ENCODE measurements at regions not wholly inside any gene's neighbourhood (a gene's known extent, or its start where the extent isn't known, plus 50 kb on each side); places are given as distances from the start of the nearest gene placed in this dataset.

DNA sequence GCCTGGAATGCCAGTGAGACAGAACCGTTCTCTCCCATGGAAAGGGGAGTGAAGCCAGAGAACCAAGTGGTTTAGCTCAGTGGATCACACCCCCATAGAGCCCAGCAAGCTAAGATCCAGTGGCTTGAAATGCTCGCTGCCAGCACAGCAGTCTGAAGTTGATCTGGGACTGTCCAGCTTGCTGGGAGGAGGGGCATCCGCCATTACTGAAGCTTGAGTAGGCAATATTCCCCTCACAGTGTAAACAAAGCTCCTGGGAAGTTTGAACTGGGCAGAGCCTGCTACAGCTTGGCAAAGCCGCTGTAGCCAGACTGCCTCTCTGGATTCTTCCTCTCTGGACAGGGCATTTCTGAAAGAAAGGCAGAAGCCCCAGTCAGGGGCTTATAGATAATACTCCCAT, 374.3 kb upstream of the DCN start:
- Histone ChIP-seq H3K27me3 (replicated peaks in 1 of 2; ENCODE audit: control insufficient read depth in 2 of 2, extremely low read depth in 1 of 2, insufficient read depth in 2 of 2, low read length in 1 of 2) (peaks cover 0 to 14% of the 10 kb centered on the region in 2 experiments), H3K36me3 (ENCODE audit: control insufficient read depth in 2 of 2, extremely low read depth in 1 of 2, insufficient read depth in 1 of 2, low read length in 1 of 2) (no peaks in the 10 kb centered on the region), H3K4me3 (ENCODE audit: control insufficient read depth in 1 of 2, extremely low read depth in 1 of 2, low read length in 1 of 2) (no peak overlapping the region), H3K9me3 (no peaks in the 10 kb centered on the region), H3K4me1 (ENCODE audit: control insufficient read depth in 1 of 2, extremely low read depth in 1 of 2, insufficient read depth in 2 of 2, low read length in 2 of 2) (no peaks in the 10 kb centered on the region), H3K27ac (ENCODE audit: low read length) (no peak overlapping the region)
- Mint-ChIP-seq H3K4me3 (no peak overlapping the region), H3K27ac (no peak overlapping the region), H3K36me3 (peaks cover 6% of the 10 kb centered on the region), H3K9me3 (peaks cover 12 to 15% (median 15%) of the 10 kb centered on the region in 3 donors), H3K27me3 (peaks cover 6 to 14% of the 10 kb centered on the region in 2 donors), H3K4me1 (peaks cover under 1 to 17% (median 4%) of the 10 kb centered on the region in 3 donors)
- ATAC-seq (replicated peaks in 1 of 4) (no peak), DNase-seq (no peak)
- POLR2A ChIA-PET: no interaction called here
- CTCF ChIA-PET: no interaction called here
- WGBS (ENCODE audit: insufficient coverage): 100% methylated on average over 1 of the region's 4 CpGs

DNA sequence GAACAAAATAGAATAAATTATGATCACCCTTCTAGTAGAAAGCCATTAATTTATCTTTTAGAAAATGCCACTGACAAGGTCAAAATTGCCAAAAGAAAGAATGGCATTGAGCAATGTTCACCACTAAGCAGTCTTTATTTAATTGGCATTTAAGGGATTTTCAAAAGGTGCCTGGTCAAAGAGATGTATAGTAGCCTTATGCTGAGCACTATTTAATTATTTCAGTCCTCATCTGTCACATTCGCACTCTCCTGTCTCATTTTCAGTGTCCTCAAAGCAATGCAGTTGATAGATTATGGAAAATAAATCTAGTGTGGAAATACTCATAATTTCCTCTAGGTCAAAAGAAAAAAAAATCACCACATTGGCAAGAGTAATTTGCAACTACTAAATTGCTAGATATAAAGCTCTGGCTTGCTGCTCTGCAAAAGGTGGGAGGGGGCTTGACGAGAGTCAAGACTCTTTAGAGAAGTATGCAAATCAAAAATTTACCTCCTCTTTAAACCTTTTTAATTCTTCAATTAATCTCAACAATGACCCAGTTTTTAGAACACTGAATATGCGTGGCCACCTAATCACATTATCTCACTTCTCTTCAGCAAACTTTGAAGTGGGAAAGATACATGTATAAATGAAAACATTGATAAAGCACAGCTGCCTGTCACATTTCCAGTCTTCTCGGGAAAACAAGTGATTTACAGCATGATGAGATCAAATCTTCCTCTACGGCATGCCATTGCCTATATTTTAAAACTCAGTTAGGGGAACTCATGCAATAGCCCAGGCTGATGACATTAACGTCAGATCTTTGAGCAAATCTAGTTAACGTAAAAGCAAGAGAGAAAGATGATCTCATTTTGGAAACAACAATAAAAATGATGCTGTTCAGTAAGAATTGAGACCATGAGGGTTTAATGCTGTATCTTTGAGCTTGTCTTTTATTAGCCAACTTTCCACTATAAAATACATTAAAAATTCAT, 373.1 kb upstream of the DCN start:
- Histone ChIP-seq H3K9me3 (no peaks in the 10 kb centered on the region), H3K27ac (ENCODE audit: low read length) (no peak overlapping the region), H3K4me3 (ENCODE audit: control insufficient read depth in 1 of 2, extremely low read depth in 1 of 2, low read length in 1 of 2) (no peak overlapping the region), H3K27me3 (replicated peaks in 1 of 2; ENCODE audit: control insufficient read depth in 2 of 2, extremely low read depth in 1 of 2, insufficient read depth in 2 of 2, low read length in 1 of 2) (peaks cover 0 to 14% of the 10 kb centered on the region in 2 experiments), H3K36me3 (ENCODE audit: control insufficient read depth in 2 of 2, extremely low read depth in 1 of 2, insufficient read depth in 1 of 2, low read length in 1 of 2) (no peaks in the 10 kb centered on the region), H3K4me1 (ENCODE audit: control insufficient read depth in 1 of 2, extremely low read depth in 1 of 2, insufficient read depth in 2 of 2, low read length in 2 of 2) (no peaks in the 10 kb centered on the region)
- DNase-seq (no peak), ATAC-seq (replicated peaks in 1 of 4) (no peak)
- Mint-ChIP-seq H3K27me3 (peaks cover 6 to 14% of the 10 kb centered on the region in 2 donors), H3K4me3 (no peak overlapping the region), H3K27ac (no peak overlapping the region), H3K9me3 (peaks cover 12 to 15% (median 15%) of the 10 kb centered on the region in 3 donors), H3K4me1 (peaks cover 0 to 15% (median 0%) of the 10 kb centered on the region in 3 donors), H3K36me3 (peaks cover 6% of the 10 kb centered on the region)
- CTCF ChIA-PET: no interaction called here
- WGBS (ENCODE audit: insufficient coverage): 69% methylated on average over 3 of the region's 7 CpGs
- POLR2A ChIA-PET: no interaction called here

GRCh38 chr12:91551927-91552326, 369.3 kb upstream of the DCN start:
- DNase-seq: no peak
- peaks cover 0 to 6% (median 4%) of the 10 kb centered on the region in 3 donors for H3K9me3 Mint-ChIP-seq
- Histone ChIP-seq H3K9me3 (no peaks in the 10 kb centered on the region), H3K4me3 (ENCODE audit: control insufficient read depth in 1 of 2, extremely low read depth in 1 of 2, low read length in 1 of 2) (no peak overlapping the region), H3K4me1 (ENCODE audit: control insufficient read depth in 1 of 2, extremely low read depth in 1 of 2, insufficient read depth in 2 of 2, low read length in 2 of 2) (no peaks in the 10 kb centered on the region), H3K36me3 (ENCODE audit: control insufficient read depth in 2 of 2, extremely low read depth in 1 of 2, insufficient read depth in 1 of 2, low read length in 1 of 2) (no peaks in the 10 kb centered on the region), H3K27me3 (replicated peaks in 1 of 2; ENCODE audit: control insufficient read depth in 2 of 2, extremely low read depth in 1 of 2, insufficient read depth in 2 of 2, low read length in 1 of 2) (peaks cover 0 to 9% of the 10 kb centered on the region in 2 experiments), H3K27ac (ENCODE audit: low read length) (no peak overlapping the region)
- ATAC-seq (replicated peaks in 1 of 4): no peak
- H3K4me3 Mint-ChIP-seq: no peak overlapping the region
- peaks cover 0 to 8% (median 0%) of the 10 kb centered on the region in 3 donors for H3K4me1 Mint-ChIP-seq
- POLR2A ChIA-PET: no interaction called here
- H3K27me3 Mint-ChIP-seq: peaks cover 9 to 18% of the 10 kb centered on the region in 2 donors
- H3K36me3 Mint-ChIP-seq: no peaks in the 10 kb centered on the region
- CTCF ChIA-PET: no interaction called here
- 69% methylated on average over 6 of the region's 8 CpGs for WGBS (ENCODE audit: insufficient coverage)
- no peak overlapping the region for H3K27ac Mint-ChIP-seq

GRCh38 chr12:91551242-91551641, 368.6 kb upstream of the DCN start:
- no peak for DNase-seq
- WGBS (ENCODE audit: insufficient coverage): no CpG with 5 or more reads among the region's 1 CpG
- no peak overlapping the region for H3K4me3 Mint-ChIP-seq
- H3K27me3 Mint-ChIP-seq: peaks cover 9 to 18% of the 10 kb centered on the region in 2 donors
- Histone ChIP-seq H3K27me3 (replicated peaks in 1 of 2; ENCODE audit: control insufficient read depth in 2 of 2, extremely low read depth in 1 of 2, insufficient read depth in 2 of 2, low read length in 1 of 2) (peaks cover 0 to 2% of the 10 kb centered on the region in 2 experiments), H3K4me3 (ENCODE audit: control insufficient read depth in 1 of 2, extremely low read depth in 1 of 2, low read length in 1 of 2) (no peak overlapping the region), H3K4me1 (ENCODE audit: control insufficient read depth in 1 of 2, extremely low read depth in 1 of 2, insufficient read depth in 2 of 2, low read length in 2 of 2) (no peaks in the 10 kb centered on the region), H3K27ac (ENCODE audit: low read length) (no peak overlapping the region), H3K36me3 (ENCODE audit: control insufficient read depth in 2 of 2, extremely low read depth in 1 of 2, insufficient read depth in 1 of 2, low read length in 1 of 2) (no peaks in the 10 kb centered on the region), H3K9me3 (no peaks in the 10 kb centered on the region)
- ChIA-PET CTCF (no interaction called here), POLR2A (no interaction called here)
- ATAC-seq (replicated peaks in 1 of 4): no peak
- no peak overlapping the region for H3K27ac Mint-ChIP-seq
- peaks cover 4 to 9% (median 6%) of the 10 kb centered on the region in 3 donors for H3K9me3 Mint-ChIP-seq
- H3K36me3 Mint-ChIP-seq: no peaks in the 10 kb centered on the region
- peaks cover 0 to 8% (median 0%) of the 10 kb centered on the region in 3 donors for H3K4me1 Mint-ChIP-seq

- H3K4me1 Mint-ChIP-seq: peaks cover 0 to 11% (median 9%) of the 10 kb centered on the region in 3 donors
- no peak for ATAC-seq (replicated peaks in 1 of 4)
- peaks cover 3% of the 10 kb centered on the region for H3K36me3 Mint-ChIP-seq
Measured at GRCh38 chr12:91542666-91543065, 360.0 kb upstream of the DCN start.

DNA sequence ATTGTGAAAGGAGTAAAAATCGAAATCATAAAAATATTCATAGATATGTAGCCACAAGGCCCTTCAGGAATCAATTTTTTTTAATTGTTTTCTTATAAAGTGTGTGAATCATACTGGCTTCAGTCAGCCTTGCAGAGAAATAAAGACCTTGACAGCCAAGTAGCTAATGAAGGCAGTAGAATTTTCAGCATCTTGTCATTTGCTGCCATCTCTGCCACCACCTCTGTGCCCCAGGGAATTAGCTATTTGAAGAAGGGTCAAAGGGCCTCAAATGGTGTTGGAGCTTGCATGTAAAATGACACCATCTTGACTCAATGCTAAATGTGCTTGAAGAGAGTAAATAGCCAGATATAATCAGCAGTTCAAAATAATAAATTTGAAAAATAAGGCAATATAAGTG, 359.4 kb upstream of the DCN start:
- Mint-ChIP-seq H3K36me3 (peaks cover 3% of the 10 kb centered on the region), H3K4me3 (no peak overlapping the region), H3K9me3 (peaks cover 5 to 9% (median 5%) of the 10 kb centered on the region in 3 donors), H3K4me1 (peaks cover 0 to 12% (median 9%) of the 10 kb centered on the region in 3 donors), H3K27me3 (peaks cover 0 to 11% of the 10 kb centered on the region in 2 donors), H3K27ac (no peak overlapping the region)
- POLR2A ChIA-PET: no interaction called here
- no CpG with 5 or more reads among the region's 1 CpG for WGBS (ENCODE audit: insufficient coverage)
- CTCF ChIA-PET: no interaction called here
- H3K4me1 ChIP-seq (ENCODE audit: control insufficient read depth in 1 of 2, extremely low read depth in 1 of 2, insufficient read depth in 2 of 2, low read length in 2 of 2): no peaks in the 10 kb centered on the region
- no peak for ATAC-seq (replicated peaks in 1 of 4)
- H3K4me3 ChIP-seq (ENCODE audit: control insufficient read depth in 1 of 2, extremely low read depth in 1 of 2, low read length in 1 of 2): no peak overlapping the region
- DNase-seq: no peak
- H3K27ac ChIP-seq (ENCODE audit: low read length): no peak overlapping the region
- H3K27me3 ChIP-seq (replicated peaks in 1 of 2; ENCODE audit: control insufficient read depth in 2 of 2, extremely low read depth in 1 of 2, insufficient read depth in 2 of 2, low read length in 1 of 2): peaks cover 0 to 23% of the 10 kb centered on the region in 2 experiments
- H3K36me3 ChIP-seq (ENCODE audit: control insufficient read depth in 2 of 2, extremely low read depth in 1 of 2, insufficient read depth in 1 of 2, low read length in 1 of 2): no peaks in the 10 kb centered on the region
- H3K9me3 ChIP-seq: no peaks in the 10 kb centered on the region

More at GRCh38 chr12:91542666-91543065, 360.0 kb upstream of the DCN start:
- Histone ChIP-seq H3K4me3 (ENCODE audit: control insufficient read depth in 1 of 2, extremely low read depth in 1 of 2, low read length in 1 of 2) (no peak overlapping the region), H3K36me3 (ENCODE audit: control insufficient read depth in 2 of 2, extremely low read depth in 1 of 2, insufficient read depth in 1 of 2, low read length in 1 of 2) (no peaks in the 10 kb centered on the region), H3K27ac (ENCODE audit: low read length) (no peak overlapping the region), H3K4me1 (ENCODE audit: control insufficient read depth in 1 of 2, extremely low read depth in 1 of 2, insufficient read depth in 2 of 2, low read length in 2 of 2) (no peaks in the 10 kb centered on the region), H3K9me3 (no peaks in the 10 kb centered on the region), H3K27me3 (replicated peaks in 1 of 2; ENCODE audit: control insufficient read depth in 2 of 2, extremely low read depth in 1 of 2, insufficient read depth in 2 of 2, low read length in 1 of 2) (peaks cover 0 to 23% of the 10 kb centered on the region in 2 experiments)
- 40% methylated on average over 1 of the region's 2 CpGs for WGBS (ENCODE audit: insufficient coverage)
- DNase-seq: no peak
- peaks cover 6 to 9% (median 9%) of the 10 kb centered on the region in 3 donors for H3K9me3 Mint-ChIP-seq
- H3K4me3 Mint-ChIP-seq: no peak overlapping the region
- CTCF ChIA-PET: interaction anchor here in 1 of 2 donors (0.5 kb wide), 1 partner anchor 36 kb away, joined by 5 read pairs; no protein-coding TSS in a partner anchor
- POLR2A ChIA-PET: no interaction called here
- H3K27ac Mint-ChIP-seq: no peak overlapping the region
- peaks cover 0 to 11% of the 10 kb centered on the region in 2 donors for H3K27me3 Mint-ChIP-seq

Measured in T-cell (primary cell).